ENCODE measurements at regions not wholly inside any gene's neighbourhood (a gene's known extent, or its start where the extent isn't known, plus 50 kb on each side); places are given as distances from the start of the nearest gene placed in this dataset.

DNA sequence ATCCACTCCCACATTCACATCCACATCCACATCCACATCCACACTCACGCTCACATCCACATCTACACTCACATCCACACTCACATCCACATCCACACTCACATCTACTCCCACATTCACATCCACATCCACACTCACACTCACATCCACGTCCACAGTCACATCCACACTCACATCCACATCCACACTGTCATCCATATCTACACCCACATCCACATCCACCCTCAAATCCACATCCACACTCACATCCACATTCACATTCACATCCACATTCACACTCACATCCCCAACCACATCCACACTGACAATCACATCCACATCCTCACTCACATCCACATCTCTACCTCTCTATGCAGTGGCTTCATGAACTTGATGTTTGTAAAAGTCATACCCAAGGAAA is 190.5 kb downstream of the IRX1 start:
- 88 to 93% methylated on average over 2 of the region's 2 CpGs for WGBS, 2 donors
- Histone ChIP-seq H3K9me3 (no peaks in the 10 kb centered on the region), H3K27ac (no peak overlapping the region), H3K4me3 (replicated peaks in 1 of 3) (no peak overlapping the region), H3K4me1 (no peaks in the 10 kb centered on the region), H3K36me3 (no peaks in the 10 kb centered on the region), H3K27me3 (no peaks in the 10 kb centered on the region)
- no peak for DNase-seq
- intact Hi-C loops (cut with DNase I), result no loop called here
- TF ChIP-seq, protein P1, sequence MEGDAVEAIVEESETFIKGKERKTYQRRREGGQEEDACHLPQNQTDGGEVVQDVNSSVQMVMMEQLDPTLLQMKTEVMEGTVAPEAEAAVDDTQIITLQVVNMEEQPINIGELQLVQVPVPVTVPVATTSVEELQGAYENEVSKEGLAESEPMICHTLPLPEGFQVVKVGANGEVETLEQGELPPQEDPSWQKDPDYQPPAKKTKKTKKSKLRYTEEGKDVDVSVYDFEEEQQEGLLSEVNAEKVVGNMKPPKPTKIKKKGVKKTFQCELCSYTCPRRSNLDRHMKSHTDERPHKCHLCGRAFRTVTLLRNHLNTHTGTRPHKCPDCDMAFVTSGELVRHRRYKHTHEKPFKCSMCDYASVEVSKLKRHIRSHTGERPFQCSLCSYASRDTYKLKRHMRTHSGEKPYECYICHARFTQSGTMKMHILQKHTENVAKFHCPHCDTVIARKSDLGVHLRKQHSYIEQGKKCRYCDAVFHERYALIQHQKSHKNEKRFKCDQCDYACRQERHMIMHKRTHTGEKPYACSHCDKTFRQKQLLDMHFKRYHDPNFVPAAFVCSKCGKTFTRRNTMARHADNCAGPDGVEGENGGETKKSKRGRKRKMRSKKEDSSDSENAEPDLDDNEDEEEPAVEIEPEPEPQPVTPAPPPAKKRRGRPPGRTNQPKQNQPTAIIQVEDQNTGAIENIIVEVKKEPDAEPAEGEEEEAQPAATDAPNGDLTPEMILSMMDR (IDR thresholded peaks at IDR 0.05), result no peak
- TF ChIP-seq POLR2A (IDR thresholded peaks at IDR 0.05), result no peak

DNA sequence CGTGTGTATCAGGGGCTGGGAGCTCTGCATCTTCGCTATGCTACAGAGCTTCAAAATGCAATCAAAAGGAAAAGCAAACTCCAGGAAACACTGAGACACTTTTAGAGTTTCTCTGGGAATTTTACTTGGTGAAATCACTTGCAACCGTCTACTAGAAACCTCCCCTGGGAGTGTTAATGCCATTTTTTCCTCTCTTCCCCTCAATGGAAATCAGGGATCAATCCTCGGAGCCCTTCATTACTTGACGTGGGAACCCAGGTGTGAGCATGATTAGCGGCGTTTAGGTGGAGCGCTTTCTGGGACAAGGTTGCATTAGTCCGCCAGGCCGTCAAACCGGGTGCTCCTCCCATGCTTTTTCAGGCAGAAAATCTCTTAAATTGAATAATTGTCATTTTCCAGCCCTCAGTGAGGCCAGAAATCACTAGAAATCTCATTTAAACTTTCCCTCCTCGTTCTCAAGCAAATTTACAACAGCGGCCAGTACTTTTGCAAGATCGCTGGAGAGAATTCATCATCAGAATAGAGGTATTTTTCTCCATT is 191.3 kb downstream of the IRX1 start:
- no peak for TF ChIP-seq POLR2A (IDR thresholded peaks at IDR 0.05)
- TF ChIP-seq, protein P1 (IDR thresholded peaks at IDR 0.05), result no peak
- WGBS, 2 donors, result 54 to 57% methylated on average over 14 of the region's 14 CpGs
- intact Hi-C loops (cut with DNase I), result no loop called here

DNA sequence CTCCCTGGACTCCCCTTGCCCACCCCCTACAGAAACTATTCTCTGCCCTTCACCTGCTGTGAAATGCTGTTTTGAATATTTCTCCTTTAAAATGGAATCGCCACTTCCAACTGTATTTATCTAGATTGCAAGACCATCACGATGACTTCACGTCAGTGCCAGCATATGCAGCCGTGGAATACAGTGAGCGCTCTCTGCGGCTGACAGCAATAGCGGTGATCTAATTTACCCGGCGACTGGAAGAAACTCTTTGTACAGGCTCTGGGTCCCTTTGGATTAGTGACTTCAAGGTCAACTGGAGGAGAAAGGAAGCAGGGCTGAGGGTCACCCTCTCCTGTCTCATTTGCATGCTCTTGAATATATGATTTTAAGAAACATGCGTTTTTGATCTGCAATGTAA is 192.0 kb downstream of the IRX1 start:
- Histone ChIP-seq H3K9me3 (no peaks in the 10 kb centered on the region), H3K4me1 (no peaks in the 10 kb centered on the region), H3K27ac (no peak overlapping the region), H3K4me3 (replicated peaks in 1 of 3) (no peak overlapping the region), H3K36me3 (no peaks in the 10 kb centered on the region), H3K27me3 (no peaks in the 10 kb centered on the region)
- intact Hi-C loops (cut with DNase I), result no loop called here
- no peak for DNase-seq
- whole genome bisulfite sequencing, 2 donors, result 41 to 46% methylated on average over 10 of the region's 10 CpGs
- TF ChIP-seq POLR2A (IDR thresholded peaks at IDR 0.05), result no peak
- TF ChIP-seq, protein P1 (IDR thresholded peaks at IDR 0.05), result no peak

More for the DNA sequence above, 191.3 kb downstream of the IRX1 start:
- H3K4me3 ChIP-seq (replicated peaks in 1 of 3), result no peak overlapping the region
- H3K36me3 ChIP-seq, result no peaks in the 10 kb centered on the region
- no peak overlapping the region for H3K27ac ChIP-seq
- DNase-seq, result no peak
- no peaks in the 10 kb centered on the region for H3K9me3 ChIP-seq
- no peaks in the 10 kb centered on the region for H3K27me3 ChIP-seq
- no peaks in the 10 kb centered on the region for H3K4me1 ChIP-seq

DNA sequence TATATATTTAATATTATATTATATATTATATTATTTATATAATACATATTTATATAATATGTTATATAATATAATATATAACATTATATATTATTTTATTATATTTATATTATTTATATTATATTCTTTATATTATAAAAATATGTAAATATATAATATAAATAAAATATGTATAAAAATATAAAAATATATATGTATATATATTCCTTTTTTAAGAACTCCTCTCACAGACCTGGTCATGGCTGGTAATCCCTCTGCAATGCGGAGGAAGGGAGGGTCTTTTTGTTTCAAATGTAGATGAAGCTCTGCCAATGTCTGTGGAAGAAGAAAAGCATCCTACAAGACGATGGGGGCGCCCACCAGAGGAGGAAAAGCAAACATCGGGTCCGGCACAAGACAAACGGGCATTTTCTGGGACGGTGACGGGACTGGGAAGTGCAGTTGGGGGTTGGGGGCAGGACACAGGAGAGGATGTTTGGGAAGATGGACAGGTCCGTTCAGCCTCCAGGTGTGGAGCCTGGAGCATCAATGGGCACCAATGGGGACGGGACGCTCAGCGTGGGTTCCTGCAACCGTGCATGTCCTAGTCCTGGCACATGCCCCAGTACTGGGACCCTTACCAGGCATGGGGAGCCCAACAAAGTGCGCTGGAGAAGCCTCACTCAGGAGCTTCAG is 194.0 kb downstream of the IRX1 start:
- TF ChIP-seq POLR2A (IDR thresholded peaks at IDR 0.05), result no peak
- TF ChIP-seq, protein P1 (IDR thresholded peaks at IDR 0.05), result no peak
- Histone ChIP-seq H3K4me3 (replicated peaks in 1 of 3) (no peak overlapping the region), H3K27me3 (no peaks in the 10 kb centered on the region), H3K36me3 (no peaks in the 10 kb centered on the region), H3K9me3 (no peaks in the 10 kb centered on the region), H3K27ac (no peak overlapping the region), H3K4me1 (no peaks in the 10 kb centered on the region)
- 75 to 79% methylated on average over 14 of the region's 14 CpGs for WGBS, 2 donors
- intact Hi-C loops (cut with DNase I), result no loop called here
- DNase-seq, result no peak

DNA sequence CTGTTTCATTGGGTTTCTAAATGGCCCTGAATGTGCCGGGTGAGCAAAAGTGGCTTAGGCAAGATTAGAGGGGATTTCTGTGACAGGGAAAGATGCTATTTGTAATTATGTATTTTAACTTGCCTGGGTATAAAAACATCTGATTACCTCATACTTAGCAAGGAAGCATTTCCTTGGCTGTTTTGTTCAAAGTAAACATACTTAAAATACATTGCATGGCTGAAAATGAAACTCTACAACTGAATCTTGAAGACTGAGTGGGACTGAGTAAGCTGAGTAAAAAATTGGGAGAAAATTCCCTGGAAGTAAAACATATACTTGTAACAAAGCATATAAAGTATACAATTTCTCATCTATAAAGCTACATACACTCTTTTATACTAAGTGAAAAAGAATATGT is 197.5 kb downstream of the IRX1 start:
- intact Hi-C loops (cut with DNase I), result no loop called here
- Histone ChIP-seq H3K27ac (no peak overlapping the region), H3K4me3 (replicated peaks in 1 of 3) (no peak overlapping the region), H3K27me3 (no peaks in the 10 kb centered on the region), H3K4me1 (no peaks in the 10 kb centered on the region), H3K9me3 (no peaks in the 10 kb centered on the region), H3K36me3 (no peaks in the 10 kb centered on the region)
- DNase-seq, result no peak
- WGBS, 2 donors, result 81 to 83% methylated on average over 1 of the region's 1 CpG
- TF ChIP-seq POLR2A (IDR thresholded peaks at IDR 0.05), result no peak
- TF ChIP-seq, protein P1 (IDR thresholded peaks at IDR 0.05), result no peak

All from thyroid gland (tissue), 4 donors.